ENCODE measurements at regions not wholly inside any gene's neighbourhood (a gene's known extent, or its start where the extent isn't known, plus 50 kb on each side); places are given as distances from the start of the nearest gene placed in this dataset.

GRCh38 chr4:64960516-64960915 lies 551.3 kb upstream of the TECRL start:
- no peak for TF ChIP-seq CTCF (IDR thresholded peaks at IDR 0.05)
- no peak for TF ChIP-seq POLR2A (IDR thresholded peaks at IDR 0.05)

Measured in breast epithelium (tissue), 3 donors.